Endodermal cell (in vitro differentiated cells): ENCODE measurements at regions not wholly inside any gene's neighbourhood (a gene's known extent, or its start where the extent isn't known, plus 50 kb on each side); places are given as distances from the start of the nearest gene placed in this dataset.

Source experiments
- DNase-seq: peaks from one replicate; pipeline ENCODE4 v3.0.0-alpha.2; 2017
- H3K27ac ChIP-seq: 2 replicates; pipeline ENCODE4 v1.5.1; 2013; ENCODE audit warnings: mild to moderate bottlenecking, low read depth, low read length, moderate library complexity
- H3K27me3 ChIP-seq: 2 replicates; pipeline ENCODE4 v1.6.1; 2013; ENCODE audit warnings: mild to moderate bottlenecking, low read length, moderate library complexity; ENCODE audit not compliant: insufficient read depth, control insufficient read depth, poor library complexity, severe bottlenecking
- H3K36me3 ChIP-seq: 2 replicates; pipeline ENCODE4 v1.7.0; 2013; ENCODE audit warnings: mild to moderate bottlenecking, low read length, moderate library complexity; ENCODE audit not compliant: control insufficient read depth, insufficient read depth
- H3K4me1 ChIP-seq: one replicate; pipeline ENCODE4 v1.7.0; 2013; ENCODE audit warnings: low read length; ENCODE audit not compliant: control insufficient read depth, insufficient read depth
- H3K4me3 ChIP-seq: 2 replicates; pipeline ENCODE4 v1.5.1; 2013; ENCODE audit warnings: mild to moderate bottlenecking, low read length, moderate library complexity
- H3K9ac ChIP-seq: 2 replicates; pipeline ENCODE4 v1.6.1; 2013; ENCODE audit warnings: mild to moderate bottlenecking, low read length, moderate library complexity; ENCODE audit not compliant: poor library complexity, severe bottlenecking; ENCODE audit errors: extremely low read depth
- H3K9me3 ChIP-seq: 2 replicates; pipeline ENCODE4 v1.6.1; 2013; ENCODE audit warnings: mild to moderate bottlenecking, low read length, moderate library complexity; ENCODE audit not compliant: control insufficient read depth
- H3K27ac Mint-ChIP-seq: 2 replicates; pipeline ENCODE4 v1.8.0; 2020; ENCODE audit warnings: mixed read lengths
- H3K27me3 Mint-ChIP-seq: 2 replicates; pipeline ENCODE4 v1.8.0; 2021; ENCODE audit warnings: mild to moderate bottlenecking, mixed read lengths; ENCODE audit not compliant: insufficient read depth
- H3K36me3 Mint-ChIP-seq: 2 replicates; pipeline ENCODE4 v1.8.0; 2020; ENCODE audit warnings: low read depth, mixed read lengths
- H3K4me1 Mint-ChIP-seq: 2 replicates; pipeline ENCODE4 v1.8.0; 2020; ENCODE audit warnings: mixed read lengths
- H3K4me3 Mint-ChIP-seq: 2 replicates; pipeline ENCODE4 v1.8.0; 2020; ENCODE audit warnings: mild to moderate bottlenecking, moderate library complexity, mixed read lengths
- H3K9me3 Mint-ChIP-seq: 2 replicates; pipeline ENCODE4 v1.8.0; 2020; ENCODE audit warnings: mild to moderate bottlenecking, mixed read lengths
- WGBS, 2 experiments: methylation state at CpG; one replicate each; pipeline versions ENCODE4 v1.1.5 to v1.1.7; 2013; ENCODE audit warnings: missing lambda C conversion rate in 2 of 2, mixed read lengths in 1 of 2; ENCODE audit not compliant: insufficient coverage in 1 of 2, insufficient read length in 1 of 2; 5-methylcytosine and 5-hydroxymethylcytosine counted together
- TF ChIP-seq, protein P1 (sequence below): fragments of 200-600 bp; sonication (generic); conservative IDR thresholded peaks from 2 replicates; pipeline ENCODE4 v1.5.0; 2021; ENCODE audit warnings: antibody characterized with exemption, mild to moderate bottlenecking

DNA sequence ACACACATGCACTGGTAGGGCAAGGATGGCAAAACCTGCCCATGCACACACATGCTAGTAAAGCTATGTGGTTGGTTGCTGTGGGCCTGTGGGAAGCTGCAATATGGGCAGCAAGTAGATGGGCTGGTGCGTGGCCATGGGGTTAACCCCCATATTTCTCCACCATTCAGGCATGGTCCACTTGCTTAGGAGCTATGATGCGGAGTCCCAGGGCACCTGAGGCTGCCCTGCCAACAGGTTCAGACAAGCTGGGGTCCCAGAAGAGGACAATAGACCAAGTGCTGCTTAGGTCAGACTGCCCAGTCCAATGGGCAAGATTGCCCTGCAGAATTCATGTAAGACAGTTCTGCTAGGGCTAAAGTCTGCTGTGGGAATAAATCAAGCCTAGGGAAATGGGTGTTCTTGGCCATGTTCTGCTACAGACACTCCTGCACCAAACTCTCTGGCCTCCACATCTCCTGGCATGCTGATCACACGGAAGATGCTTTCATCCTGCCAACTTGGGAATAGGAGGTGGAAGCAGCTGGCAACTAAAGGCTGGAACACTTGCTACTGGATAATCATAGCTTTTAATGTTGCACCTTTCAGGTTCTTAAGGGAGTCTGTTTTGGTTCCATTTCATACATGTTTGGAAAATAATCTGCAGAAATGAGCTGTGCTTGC is 646.3 kb upstream of the SLITRK1 start:
- H3K9ac ChIP-seq: no peak overlapping the region
- H3K9me3 ChIP-seq: no peaks in the 10 kb centered on the region
- H3K4me1 Mint-ChIP-seq: no peaks in the 10 kb centered on the region
- TF ChIP-seq, protein P1, sequence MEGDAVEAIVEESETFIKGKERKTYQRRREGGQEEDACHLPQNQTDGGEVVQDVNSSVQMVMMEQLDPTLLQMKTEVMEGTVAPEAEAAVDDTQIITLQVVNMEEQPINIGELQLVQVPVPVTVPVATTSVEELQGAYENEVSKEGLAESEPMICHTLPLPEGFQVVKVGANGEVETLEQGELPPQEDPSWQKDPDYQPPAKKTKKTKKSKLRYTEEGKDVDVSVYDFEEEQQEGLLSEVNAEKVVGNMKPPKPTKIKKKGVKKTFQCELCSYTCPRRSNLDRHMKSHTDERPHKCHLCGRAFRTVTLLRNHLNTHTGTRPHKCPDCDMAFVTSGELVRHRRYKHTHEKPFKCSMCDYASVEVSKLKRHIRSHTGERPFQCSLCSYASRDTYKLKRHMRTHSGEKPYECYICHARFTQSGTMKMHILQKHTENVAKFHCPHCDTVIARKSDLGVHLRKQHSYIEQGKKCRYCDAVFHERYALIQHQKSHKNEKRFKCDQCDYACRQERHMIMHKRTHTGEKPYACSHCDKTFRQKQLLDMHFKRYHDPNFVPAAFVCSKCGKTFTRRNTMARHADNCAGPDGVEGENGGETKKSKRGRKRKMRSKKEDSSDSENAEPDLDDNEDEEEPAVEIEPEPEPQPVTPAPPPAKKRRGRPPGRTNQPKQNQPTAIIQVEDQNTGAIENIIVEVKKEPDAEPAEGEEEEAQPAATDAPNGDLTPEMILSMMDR: no peak
- H3K4me1 ChIP-seq: no peaks in the 10 kb centered on the region
- no peaks in the 10 kb centered on the region for H3K36me3 Mint-ChIP-seq
- H3K9me3 Mint-ChIP-seq: no peaks in the 10 kb centered on the region
- no peak overlapping the region for H3K4me3 ChIP-seq
- H3K27me3 ChIP-seq: no peaks in the 10 kb centered on the region
- no peaks in the 10 kb centered on the region for H3K36me3 ChIP-seq
- no peaks in the 10 kb centered on the region for H3K27me3 Mint-ChIP-seq
- 83 to 90% methylated on average over 1 to 3 of the region's 3 CpGs for WGBS, 2 experiments
- no peak overlapping the region for H3K27ac ChIP-seq
- no peak for DNase-seq
- H3K27ac Mint-ChIP-seq: no peak overlapping the region
- no peak overlapping the region for H3K4me3 Mint-ChIP-seq

DNA sequence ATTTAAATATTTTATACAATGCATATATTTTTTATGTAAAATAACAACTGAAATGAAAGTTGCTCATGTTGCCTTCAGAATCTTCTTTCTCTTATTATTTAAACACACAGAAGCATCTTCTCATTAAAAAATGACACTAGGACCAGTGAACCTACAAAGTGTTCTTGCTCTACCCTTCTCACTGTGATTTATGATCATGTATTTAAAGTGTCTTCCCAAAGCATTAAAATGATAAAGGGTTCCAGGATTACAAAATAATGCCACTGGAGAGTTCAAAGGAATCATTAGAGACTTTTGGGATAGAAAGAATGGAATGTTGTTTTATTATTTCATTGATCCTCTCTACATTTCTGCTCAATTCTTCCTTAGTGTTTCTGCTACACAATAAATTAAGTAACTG is 643.6 kb upstream of the SLITRK1 start:
- Histone ChIP-seq H3K27ac (no peak overlapping the region), H3K4me3 (no peak overlapping the region), H3K36me3 (no peaks in the 10 kb centered on the region), H3K27me3 (no peaks in the 10 kb centered on the region), H3K9me3 (no peaks in the 10 kb centered on the region), H3K4me1 (no peaks in the 10 kb centered on the region), H3K9ac (no peak overlapping the region)
- Mint-ChIP-seq H3K27me3 (no peaks in the 10 kb centered on the region), H3K4me3 (no peak overlapping the region), H3K36me3 (no peaks in the 10 kb centered on the region), H3K4me1 (no peaks in the 10 kb centered on the region), H3K9me3 (no peaks in the 10 kb centered on the region), H3K27ac (no peak overlapping the region)
- no peak for DNase-seq
- TF ChIP-seq, protein P1: no peak

DNA sequence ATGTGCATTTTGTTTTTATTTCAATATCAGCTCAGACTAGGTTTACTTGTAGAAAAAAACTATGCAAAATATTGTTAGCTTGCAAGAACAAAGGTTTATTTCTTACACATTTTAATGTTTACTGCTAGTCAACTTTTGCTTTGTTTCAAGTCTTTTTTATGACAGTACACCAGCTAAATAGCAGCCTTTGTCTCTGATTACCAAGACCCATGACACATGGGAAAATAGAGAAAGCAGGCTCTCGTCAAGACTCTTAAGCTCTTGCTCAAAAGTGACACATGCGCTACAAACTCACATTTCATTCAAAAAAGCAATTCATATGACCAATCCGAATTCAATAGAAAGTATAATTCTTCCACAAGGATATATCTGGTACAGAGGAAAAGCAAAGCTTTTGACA is 642.3 kb upstream of the SLITRK1 start:
- Histone ChIP-seq H3K27ac (no peak overlapping the region), H3K9ac (no peak overlapping the region), H3K4me3 (no peak overlapping the region), H3K36me3 (no peaks in the 10 kb centered on the region), H3K9me3 (no peaks in the 10 kb centered on the region), H3K27me3 (no peaks in the 10 kb centered on the region), H3K4me1 (no peaks in the 10 kb centered on the region)
- Mint-ChIP-seq H3K4me3 (no peak overlapping the region), H3K27ac (no peak overlapping the region), H3K9me3 (no peaks in the 10 kb centered on the region), H3K4me1 (no peaks in the 10 kb centered on the region), H3K36me3 (no peaks in the 10 kb centered on the region), H3K27me3 (no peaks in the 10 kb centered on the region)
- no peak for DNase-seq
- 83 to 96% methylated on average over 3 of the region's 3 CpGs for WGBS, 2 experiments
- TF ChIP-seq, protein P1: no peak
